ENCODE measurements at regions not wholly inside any gene's neighbourhood (a gene's known extent, or its start where the extent isn't known, plus 50 kb on each side); places are given as distances from the start of the nearest gene placed in this dataset.

DNA sequence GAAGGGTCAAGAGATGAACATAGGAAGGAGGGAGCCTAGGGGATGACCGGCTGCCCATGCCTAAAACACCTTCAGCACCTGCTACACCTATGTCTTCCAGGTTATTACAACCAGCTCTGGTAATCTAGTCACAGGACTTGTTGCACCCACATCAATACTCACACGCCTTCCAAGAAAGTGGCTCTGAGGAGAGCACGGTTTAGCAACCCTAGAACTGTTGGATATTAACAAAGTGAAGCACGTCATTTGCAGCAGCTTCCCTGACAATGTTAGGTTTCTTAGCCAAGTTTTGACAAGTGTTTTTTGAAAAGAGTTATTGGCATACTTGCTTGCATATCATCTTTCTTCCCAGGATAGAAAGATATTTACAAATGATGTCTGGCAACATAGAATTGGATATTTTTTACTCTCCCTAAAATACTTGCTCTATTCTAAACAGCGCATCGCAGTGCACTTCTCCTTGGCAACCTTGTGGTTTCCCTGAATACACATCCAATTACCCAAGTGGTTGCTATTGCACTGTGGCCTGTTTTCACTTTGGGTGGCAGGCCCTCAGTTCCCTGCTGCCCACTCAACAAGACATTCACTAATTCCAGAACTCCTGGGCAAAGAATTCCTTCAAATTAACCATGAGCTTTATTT is 94.3 kb upstream of the ARHGAP42 start:
- TF ChIP-seq YY1 (IDR thresholded peaks at IDR 0.05; ENCODE audit: low read depth) = no peak
- no peak for TF ChIP-seq CREB1 (IDR thresholded peaks at IDR 0.05; ENCODE audit: low read depth)
- TF ChIP-seq EGR1 (IDR thresholded peaks at IDR 0.05) = no peak
- no peak for TF ChIP-seq NFIC (IDR thresholded peaks at IDR 0.05)
- no peak for TF ChIP-seq ZBTB7A (IDR thresholded peaks at IDR 0.05; ENCODE audit: low read depth)
- no peak for TF ChIP-seq EP300 (IDR thresholded peaks at IDR 0.05; ENCODE audit: borderline replicate concordance)
- TF ChIP-seq, protein P1, sequence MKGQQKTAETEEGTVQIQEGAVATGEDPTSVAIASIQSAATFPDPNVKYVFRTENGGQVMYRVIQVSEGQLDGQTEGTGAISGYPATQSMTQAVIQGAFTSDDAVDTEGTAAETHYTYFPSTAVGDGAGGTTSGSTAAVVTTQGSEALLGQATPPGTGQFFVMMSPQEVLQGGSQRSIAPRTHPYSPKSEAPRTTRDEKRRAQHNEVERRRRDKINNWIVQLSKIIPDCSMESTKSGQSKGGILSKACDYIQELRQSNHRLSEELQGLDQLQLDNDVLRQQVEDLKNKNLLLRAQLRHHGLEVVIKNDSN (IDR thresholded peaks at IDR 0.05) = no peak

DNA sequence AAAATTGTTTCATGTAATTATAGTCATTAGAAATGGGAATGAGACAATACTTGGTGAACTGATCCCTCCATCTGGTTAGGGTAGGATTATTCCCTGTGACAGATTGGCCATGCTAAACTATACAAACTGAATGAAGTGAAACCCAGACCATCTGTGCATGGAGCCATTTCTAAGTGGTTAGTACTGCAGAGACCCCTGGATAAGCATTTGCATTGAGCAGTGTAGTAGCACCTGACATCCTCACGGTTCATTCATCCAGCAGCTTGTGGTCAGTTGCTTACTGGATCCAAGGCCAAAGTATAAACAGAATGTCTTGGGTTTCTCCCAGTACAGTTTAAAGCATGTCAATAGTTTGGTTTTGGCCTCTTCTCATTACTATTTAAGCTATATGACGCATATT is 93.8 kb upstream of the ARHGAP42 start:
- TF ChIP-seq CREB1 (IDR thresholded peaks at IDR 0.05; ENCODE audit: low read depth) (no peak), CEBPB (IDR thresholded peaks at IDR 0.05) (no peak), EP300 (IDR thresholded peaks at IDR 0.05; ENCODE audit: borderline replicate concordance) (no peak), ZBTB7A (IDR thresholded peaks at IDR 0.05; ENCODE audit: low read depth) (no peak), YY1 (IDR thresholded peaks at IDR 0.05; ENCODE audit: low read depth) (no peak), RAD21 (IDR thresholded peaks at IDR 0.05; ENCODE audit: low read depth) (no peak), EGR1 (IDR thresholded peaks at IDR 0.05) (no peak), NFIC (IDR thresholded peaks at IDR 0.05) (no peak), TEAD4 (IDR thresholded peaks at IDR 0.05) (no peak)
- TF ChIP-seq, protein P1 (IDR thresholded peaks at IDR 0.05) = no peak

DNA sequence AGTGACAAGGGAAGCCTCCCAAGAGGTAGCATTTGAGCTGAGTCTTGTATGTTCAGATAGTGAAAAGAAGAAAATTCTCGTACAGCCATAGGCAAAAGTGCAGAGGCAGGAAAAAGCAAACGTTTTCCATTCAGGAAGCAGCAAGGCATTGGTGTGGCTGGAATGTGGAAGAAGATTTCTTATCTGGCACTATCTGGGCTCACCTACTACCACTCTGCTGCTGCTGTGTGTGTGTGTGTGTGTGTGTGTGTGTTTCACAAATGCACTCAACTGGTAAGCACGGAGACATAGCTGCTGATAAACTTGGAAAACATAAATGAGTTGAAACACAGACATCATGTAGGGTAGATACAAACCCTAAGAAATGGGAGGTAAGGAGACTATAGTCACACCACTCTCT is 92.8 kb upstream of the ARHGAP42 start:
- TF ChIP-seq CREB1 (IDR thresholded peaks at IDR 0.05; ENCODE audit: low read depth) (no peak), ZBTB7A (IDR thresholded peaks at IDR 0.05; ENCODE audit: low read depth) (no peak), TCF12 (IDR thresholded peaks at IDR 0.05; ENCODE audit: low read depth) (no peak), NFIC (IDR thresholded peaks at IDR 0.05) (no peak)
- TF ChIP-seq, protein P2, sequence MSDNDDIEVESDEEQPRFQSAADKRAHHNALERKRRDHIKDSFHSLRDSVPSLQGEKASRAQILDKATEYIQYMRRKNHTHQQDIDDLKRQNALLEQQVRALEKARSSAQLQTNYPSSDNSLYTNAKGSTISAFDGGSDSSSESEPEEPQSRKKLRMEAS (IDR thresholded peaks at IDR 0.05) = no peak
- TF ChIP-seq, protein P1 (IDR thresholded peaks at IDR 0.05) = no peak
- TF ChIP-seq, protein P3, sequence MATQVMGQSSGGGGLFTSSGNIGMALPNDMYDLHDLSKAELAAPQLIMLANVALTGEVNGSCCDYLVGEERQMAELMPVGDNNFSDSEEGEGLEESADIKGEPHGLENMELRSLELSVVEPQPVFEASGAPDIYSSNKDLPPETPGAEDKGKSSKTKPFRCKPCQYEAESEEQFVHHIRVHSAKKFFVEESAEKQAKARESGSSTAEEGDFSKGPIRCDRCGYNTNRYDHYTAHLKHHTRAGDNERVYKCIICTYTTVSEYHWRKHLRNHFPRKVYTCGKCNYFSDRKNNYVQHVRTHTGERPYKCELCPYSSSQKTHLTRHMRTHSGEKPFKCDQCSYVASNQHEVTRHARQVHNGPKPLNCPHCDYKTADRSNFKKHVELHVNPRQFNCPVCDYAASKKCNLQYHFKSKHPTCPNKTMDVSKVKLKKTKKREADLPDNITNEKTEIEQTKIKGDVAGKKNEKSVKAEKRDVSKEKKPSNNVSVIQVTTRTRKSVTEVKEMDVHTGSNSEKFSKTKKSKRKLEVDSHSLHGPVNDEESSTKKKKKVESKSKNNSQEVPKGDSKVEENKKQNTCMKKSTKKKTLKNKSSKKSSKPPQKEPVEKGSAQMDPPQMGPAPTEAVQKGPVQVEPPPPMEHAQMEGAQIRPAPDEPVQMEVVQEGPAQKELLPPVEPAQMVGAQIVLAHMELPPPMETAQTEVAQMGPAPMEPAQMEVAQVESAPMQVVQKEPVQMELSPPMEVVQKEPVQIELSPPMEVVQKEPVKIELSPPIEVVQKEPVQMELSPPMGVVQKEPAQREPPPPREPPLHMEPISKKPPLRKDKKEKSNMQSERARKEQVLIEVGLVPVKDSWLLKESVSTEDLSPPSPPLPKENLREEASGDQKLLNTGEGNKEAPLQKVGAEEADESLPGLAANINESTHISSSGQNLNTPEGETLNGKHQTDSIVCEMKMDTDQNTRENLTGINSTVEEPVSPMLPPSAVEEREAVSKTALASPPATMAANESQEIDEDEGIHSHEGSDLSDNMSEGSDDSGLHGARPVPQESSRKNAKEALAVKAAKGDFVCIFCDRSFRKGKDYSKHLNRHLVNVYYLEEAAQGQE (IDR thresholded peaks at IDR 0.05; ENCODE audit: low read depth) = no peak

DNA sequence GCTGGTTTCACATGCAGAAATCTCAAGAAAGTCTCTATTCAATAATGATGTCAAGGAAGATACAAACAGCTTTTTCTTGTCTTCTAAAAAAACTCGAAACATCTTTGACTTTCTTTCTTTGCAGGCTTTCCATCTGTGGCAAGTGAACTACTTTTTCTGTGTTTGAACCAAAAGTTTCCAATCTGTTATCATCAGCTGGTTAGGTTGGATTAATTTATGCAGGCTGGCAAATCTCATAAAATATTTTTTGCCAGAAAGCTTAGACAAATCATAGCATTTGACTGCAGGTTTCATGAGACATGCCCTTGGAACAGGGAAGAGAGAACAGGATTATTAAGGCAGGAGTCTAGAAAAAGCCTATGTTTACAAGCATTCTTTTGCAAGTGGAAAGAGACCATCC is 86.1 kb upstream of the ARHGAP42 start:
- TF ChIP-seq EP300 (IDR thresholded peaks at IDR 0.05; ENCODE audit: borderline replicate concordance) = no peak
- TF ChIP-seq, protein P3 (IDR thresholded peaks at IDR 0.05; ENCODE audit: low read depth) = no peak
- TF ChIP-seq, protein P2 (IDR thresholded peaks at IDR 0.05) = no peak
- TF ChIP-seq CEBPB (IDR thresholded peaks at IDR 0.05) = no peak
- TF ChIP-seq RAD21 (IDR thresholded peaks at IDR 0.05; ENCODE audit: low read depth) = no peak

DNA sequence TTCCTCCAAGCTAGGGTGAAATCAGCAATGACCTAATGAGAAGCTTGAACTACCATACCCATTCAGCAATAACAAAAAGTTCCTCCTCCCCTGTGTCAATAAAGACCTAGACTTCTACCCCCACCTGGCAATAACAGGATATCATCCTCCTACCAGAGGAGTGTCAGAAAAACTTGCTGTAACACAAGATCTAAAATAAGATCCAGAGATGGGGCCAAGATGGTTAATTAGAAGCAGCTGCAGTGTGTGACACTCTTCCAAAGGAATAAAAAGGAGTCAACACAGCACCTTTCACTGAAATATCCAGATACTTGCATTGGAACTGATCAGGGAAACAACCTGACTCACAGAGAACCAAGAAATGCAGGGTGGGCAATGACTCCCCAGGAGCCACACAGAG is 84.4 kb upstream of the ARHGAP42 start:
- TF ChIP-seq, protein P3 (IDR thresholded peaks at IDR 0.05; ENCODE audit: low read depth) = no peak
- TF ChIP-seq TAF1 (IDR thresholded peaks at IDR 0.05; ENCODE audit: low read depth) = no peak
- no peak for TF ChIP-seq ZBTB7A (IDR thresholded peaks at IDR 0.05; ENCODE audit: low read depth)
- TF ChIP-seq YY1 (IDR thresholded peaks at IDR 0.05; ENCODE audit: low read depth) = no peak
- TF ChIP-seq, protein P2 (IDR thresholded peaks at IDR 0.05) = no peak
- no peak for TF ChIP-seq FOXM1 (IDR thresholded peaks at IDR 0.05; ENCODE audit: borderline replicate concordance, low read depth)
- no peak for TF ChIP-seq TEAD4 (IDR thresholded peaks at IDR 0.05)
- TF ChIP-seq NFIC (IDR thresholded peaks at IDR 0.05) = no peak
- no peak for TF ChIP-seq TCF12 (IDR thresholded peaks at IDR 0.05; ENCODE audit: low read depth)
